ENCODE measurements at regions not wholly inside any gene's neighbourhood (a gene's known extent, or its start where the extent isn't known, plus 50 kb on each side); places are given as distances from the start of the nearest gene placed in this dataset.

DNA sequence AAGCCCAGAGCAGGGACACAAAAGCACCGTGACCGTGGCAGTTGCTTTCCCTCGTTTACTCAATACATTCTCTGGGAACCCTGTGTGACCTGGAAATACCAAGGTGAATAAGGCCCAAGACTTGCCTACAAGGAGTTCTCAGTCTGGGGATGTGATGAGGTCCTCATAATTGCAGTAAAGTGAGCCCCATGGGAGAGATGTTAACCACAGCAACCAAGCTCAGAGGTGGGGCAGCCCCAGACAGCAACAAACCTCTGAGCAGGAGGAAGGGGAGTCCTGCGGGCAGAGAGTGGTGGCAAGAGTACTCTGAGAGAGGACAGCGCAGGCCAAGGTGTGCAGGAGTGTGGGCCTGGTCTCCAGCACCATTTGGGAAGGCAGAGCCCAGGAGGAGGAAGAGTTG is 91.6 kb downstream of the TTC32 start:
- DNase-seq (ENCODE audit: low read depth in 2 of 2), result no peak

GRCh38 chr2:19809206-19809605 is 92.6 kb downstream of the TTC32 start:
- DNase-seq (ENCODE audit: low read depth in 2 of 2), result no peak

DNA sequence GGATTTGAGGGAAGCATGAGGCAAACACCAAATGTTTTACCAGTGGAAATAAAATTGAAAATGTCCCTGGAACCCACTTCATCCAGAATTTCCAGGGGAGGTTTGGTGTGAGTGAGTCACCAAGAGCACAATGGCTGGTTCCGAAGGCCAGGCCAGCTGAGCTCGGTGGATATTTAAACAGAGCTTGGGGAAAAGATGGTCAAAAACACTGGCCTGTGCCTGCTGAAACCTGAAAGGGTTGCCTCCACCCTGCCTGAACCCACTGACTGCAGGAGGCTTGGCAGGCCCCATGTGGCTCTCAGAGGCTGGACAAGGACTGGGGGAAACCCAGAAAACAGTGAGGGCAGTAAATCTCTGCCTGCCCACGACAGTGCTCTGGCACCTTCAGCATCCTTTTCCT is 93.9 kb downstream of the TTC32 start:
- DNase-seq (ENCODE audit: low read depth in 2 of 2), result no peak

- DNase-seq (ENCODE audit: low read depth in 2 of 2), result no peak
Observed at GRCh38 chr2:19807346-19807745, 94.4 kb downstream of the TTC32 start.

DNA sequence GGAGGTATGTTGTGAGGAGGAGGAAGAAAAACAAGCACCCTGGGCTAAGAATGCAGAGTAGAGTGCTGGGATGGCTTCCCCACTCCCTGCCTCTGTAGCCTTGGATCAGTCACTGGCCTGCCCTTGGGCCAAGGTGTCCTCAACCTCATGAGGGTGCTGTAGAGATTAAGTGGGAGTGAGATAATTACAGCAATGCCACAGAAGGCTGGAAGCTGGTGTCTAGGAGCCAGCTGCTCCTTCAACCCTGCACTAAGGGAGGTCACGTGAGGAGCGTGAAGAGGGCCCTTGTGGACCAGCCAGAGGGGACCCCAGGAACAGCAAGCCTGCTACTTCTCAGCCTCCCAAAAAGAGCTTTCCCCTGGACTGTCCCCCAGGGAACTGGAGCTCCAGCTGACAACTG is 95.2 kb downstream of the TTC32 start:
- no peak for DNase-seq (ENCODE audit: low read depth in 2 of 2)

DNA sequence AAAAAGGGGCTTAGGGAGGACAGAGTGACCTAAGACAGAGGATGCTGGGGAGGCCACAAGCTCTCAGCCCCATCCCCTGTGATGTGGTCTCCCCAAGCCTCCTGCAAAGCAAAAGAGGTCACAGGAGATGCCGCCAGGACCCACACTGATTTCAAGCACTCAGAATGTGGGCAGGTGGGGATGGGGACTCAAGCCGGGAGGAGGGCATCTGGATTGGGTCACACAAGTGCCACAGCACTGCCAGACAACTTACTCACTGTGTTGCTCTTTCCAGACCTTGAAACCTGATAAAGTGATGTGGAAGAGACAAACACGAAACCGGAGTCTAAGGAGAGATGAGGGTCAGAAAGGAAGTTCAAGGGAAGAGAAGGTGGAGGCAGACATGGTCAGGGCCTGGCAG is 95.7 kb downstream of the TTC32 start:
- DNase-seq (ENCODE audit: low read depth in 2 of 2), result no peak

DNA sequence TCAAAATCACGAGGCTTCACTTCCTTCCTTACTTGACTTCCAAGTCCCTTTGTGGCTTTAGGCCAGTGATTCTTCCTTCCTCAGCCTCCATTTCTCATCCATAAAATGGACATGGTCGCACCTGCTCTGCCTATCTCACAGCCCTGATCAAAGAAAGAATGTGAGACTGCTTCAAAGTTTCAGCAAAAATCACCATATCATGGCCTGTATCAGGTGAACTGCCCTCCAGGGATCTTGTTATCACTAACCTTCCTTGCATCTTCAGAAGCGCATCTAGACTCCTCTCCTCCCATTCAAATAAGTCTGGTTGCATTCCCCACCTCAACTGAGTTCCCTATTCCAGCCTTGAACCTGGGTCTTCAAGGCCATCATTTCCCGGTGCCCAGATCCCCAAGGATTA is 96.5 kb downstream of the TTC32 start:
- DNase-seq (ENCODE audit: low read depth in 2 of 2), result no peak

- no peak for DNase-seq (ENCODE audit: low read depth in 2 of 2)
Observed at GRCh38 chr2:19804639-19805260, 97.0 kb downstream of the TTC32 start.

- no peak for DNase-seq (ENCODE audit: low read depth in 2 of 2)
Observed at GRCh38 chr2:19802086-19802841, 99.5 kb downstream of the TTC32 start.

DNA sequence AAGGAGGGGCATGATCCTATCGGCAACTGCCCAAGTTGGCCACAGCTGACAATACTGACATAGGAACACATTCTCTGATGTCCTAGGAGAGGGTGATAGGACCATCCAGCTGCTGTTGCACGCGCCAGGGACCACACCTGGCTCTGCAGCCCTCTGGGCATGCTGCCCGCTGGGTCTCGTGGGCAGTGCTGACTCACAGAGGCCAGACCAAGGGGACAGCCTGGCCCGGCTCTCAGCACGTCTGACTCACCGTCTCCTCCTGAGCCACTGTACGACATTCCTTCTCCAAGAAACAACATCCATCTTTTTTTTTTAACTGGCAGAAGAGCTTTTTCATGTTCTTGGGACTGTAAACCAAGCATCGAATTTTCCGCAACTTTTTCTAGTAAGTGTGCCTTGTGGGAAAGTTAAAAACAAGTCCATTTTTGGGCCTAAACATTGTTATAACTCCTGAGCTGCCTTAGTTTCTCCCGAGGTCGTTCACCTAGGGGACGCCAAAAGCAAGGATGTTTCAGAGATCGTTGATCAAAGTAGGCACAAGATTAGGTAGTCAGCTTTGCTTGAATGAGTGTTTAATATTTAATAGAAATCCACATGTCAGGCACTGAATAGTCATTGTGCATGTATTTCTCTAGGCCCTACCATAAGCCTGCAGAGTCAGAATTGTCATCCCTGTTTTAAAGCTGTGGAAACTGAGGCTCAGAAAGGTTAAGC is 100.3 kb downstream of the TTC32 start:
- DNase-seq (ENCODE audit: low read depth in 2 of 2), result peak; percentile 65 to 97

DNA sequence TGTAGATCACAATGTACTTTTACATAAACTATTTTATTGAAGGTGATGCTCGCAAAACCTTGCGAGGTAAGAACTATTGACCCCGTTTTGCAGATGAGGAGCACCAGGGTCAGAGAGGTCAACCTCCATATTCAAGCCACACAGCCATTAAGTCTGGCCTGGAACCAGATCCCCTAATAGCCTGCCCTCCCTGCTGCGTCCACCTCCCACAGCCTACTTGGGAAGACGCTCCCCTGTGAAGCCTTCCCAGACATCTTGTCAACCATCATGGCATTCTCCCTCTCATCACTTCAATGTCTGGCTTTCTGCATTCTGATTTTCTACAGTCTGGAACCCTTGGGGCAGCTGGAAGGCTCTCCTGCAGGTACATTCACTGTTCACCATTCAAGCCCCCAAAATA is 101.0 kb downstream of the TTC32 start:
- DNase-seq (ENCODE audit: low read depth in 2 of 2), result no peak

DNA sequence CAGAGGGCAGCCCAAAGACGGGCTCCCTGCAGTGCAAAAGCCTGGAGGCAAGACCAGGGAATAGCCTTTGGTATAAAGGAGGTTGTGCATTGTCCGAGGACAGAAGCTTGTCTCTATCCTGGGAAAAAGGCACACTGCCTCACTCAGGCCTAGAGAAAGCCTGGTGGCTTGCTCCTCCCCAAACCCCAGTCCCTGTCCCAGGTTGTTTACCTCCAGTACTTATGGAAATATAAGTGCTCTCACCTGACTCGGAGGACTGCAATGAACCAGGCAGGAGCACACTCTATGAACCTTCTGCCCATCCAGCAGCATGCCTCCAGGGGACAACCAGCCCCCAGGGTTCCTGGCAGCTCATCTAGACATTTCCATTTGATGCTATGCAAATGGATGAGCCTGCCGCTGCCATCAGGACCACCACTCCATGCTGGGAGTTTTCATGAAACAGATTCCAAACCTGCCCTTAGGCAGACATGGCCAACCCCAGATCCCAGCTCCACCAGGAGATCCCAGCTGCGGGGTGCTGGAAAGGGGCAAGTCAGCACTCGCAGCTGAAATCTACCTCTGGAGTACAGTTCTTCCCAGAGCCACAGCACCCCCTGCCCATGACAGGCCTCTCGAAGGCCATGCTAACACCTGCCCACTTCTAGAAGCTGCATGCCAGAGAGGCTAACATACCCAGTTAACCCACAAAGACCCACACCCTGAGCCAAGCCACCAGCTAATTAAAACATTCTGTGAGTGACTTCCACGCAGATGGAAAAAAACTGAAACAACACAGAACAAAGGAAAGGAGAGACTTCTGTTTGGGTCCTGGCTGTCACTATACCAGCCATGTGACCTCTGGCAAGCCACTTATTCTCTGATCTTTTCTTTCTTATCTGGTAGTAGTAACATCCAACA is 101.7 kb downstream of the TTC32 start:
- DNase-seq (ENCODE audit: low read depth in 2 of 2), result no peak

DNA sequence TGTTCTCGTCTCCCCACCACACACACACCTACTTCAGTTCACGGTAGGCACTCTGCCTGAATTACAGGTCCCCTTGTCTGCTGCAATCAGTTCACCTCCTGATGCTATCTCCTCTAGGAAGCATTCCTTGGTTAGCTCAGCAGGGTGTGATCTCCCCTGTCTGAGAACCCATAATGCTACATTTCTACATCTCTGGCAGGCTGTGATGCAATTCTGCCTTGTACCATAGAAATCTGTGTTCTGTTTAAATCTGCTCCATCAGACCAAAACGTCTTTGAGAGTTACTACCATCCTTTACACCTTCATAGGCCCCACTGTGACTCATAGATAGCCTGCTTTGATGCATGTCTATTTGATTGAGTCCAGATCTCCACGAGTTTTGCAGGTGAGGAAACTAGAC is 103.9 kb downstream of the TTC32 start:
- DNase-seq (ENCODE audit: low read depth in 2 of 2), result no peak

GRCh38 chr2:19797243-19797810 is 104.5 kb downstream of the TTC32 start:
- DNase-seq (ENCODE audit: low read depth in 2 of 2), result no peak

- no peak for DNase-seq (ENCODE audit: low read depth in 2 of 2)
Observed at GRCh38 chr2:19796035-19796695, 105.6 kb downstream of the TTC32 start.

DNA sequence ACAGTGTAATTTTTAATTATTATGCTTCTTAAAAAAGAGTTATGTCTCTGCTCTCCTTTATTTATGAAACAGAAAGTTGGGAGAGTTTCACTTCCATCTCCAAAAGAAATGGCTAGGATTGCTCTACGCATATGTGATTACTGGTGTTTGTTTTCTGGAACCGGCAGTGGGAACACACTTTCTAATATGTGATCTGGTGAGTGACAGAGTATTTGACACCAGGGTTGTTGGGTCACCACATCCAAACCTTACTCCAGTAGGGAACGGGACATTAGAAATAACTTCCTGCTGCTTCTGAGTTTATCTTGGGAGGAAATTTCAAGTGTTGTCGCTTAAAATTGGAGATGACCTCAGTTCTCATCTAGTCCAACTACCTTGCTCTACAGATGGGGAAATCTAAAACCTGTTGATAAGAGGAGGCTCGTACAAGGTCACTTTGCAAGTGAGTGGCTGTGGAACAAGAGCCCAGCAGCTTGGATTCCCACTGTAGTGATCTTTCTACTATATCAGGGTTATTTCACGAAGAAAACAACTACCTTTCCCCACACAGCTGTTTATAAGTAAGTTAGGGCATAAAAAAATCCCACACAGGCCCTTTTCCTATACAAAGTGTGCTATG is 108.5 kb downstream of the TTC32 start:
- DNase-seq (ENCODE audit: low read depth in 2 of 2), result no peak

- no peak for DNase-seq (ENCODE audit: low read depth in 2 of 2)
Observed at GRCh38 chr2:19790291-19790690, 111.5 kb downstream of the TTC32 start.

DNA sequence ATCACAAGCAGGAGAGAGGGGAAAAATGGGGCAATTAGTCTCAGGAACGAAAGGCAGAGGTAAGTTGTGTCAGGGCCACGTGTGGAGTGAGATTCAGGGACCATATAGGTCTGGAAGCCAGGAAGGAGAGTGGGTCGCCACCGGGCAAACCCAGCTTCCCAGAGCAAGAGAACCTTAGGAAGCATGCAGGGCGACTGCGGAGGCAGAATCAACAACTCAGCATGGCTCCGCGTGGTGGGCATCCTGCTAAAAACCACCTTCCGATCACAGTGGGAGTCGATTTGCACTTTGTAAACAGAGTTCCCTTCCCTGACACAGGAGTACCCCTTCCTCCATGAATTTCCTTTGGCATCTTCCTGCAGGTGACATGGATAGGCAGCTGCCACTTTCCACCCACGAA is 114.6 kb downstream of the TTC32 start:
- no peak for DNase-seq (ENCODE audit: low read depth in 2 of 2)

DNA sequence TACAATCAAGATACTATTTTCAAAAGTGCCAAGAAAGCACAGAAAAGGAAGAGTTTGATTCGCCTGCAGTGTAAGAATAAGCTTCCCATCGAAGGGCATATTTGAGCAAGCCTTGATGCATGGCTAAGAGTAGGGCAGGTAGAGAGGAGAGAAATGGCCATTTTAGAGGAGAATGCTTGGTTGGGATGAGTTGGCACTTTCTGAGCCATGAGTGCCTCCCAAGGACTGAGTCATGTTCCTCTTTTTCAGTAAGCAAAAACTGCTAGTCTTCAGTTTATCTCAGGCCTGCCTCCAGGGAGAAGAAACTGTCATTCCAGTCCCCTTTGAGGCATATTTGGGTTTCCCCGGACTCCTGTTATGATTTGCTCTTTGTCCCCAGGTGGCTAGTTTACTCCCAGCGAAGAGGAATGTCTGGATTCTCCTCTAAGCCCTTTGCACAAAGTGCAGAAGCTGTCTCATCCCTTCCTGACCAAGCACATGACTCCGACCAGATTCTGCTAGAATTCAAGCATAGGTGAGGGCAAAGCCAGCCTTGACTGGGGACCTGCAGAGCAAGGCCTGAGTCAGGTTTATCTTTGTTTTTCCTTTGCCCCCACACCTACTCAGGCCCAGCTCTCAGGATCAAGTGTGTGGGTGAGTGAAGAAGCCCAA is 115.2 kb downstream of the TTC32 start:
- DNase-seq (ENCODE audit: low read depth in 2 of 2), result peak in 1 of 2 donors; percentile 49

DNA sequence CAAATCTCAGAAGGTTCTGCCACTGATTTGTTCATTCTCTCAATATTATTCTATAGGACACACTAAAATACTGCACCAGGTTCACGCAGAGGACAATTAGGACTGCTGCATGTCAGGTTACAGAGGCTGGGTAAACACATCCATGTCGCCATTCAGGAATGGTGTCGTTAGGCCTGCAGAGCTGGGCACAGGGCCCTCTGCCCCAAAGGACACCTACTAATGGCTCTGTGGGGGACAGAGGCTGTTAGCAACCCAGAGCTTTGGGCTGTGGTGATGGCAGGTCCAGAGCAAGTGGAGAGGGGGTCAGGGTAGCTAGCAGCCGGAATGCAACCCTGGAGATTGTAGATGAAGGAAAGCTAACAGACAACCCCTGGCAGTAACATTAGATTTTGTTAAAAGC is 115.9 kb downstream of the TTC32 start:
- DNase-seq (ENCODE audit: low read depth in 2 of 2), result no peak

All from lung microvascular endothelial cell (primary cell).